Mesothelial cell of epicardium (in vitro differentiated cells): ENCODE measurements at regions not wholly inside any gene's neighbourhood (a gene's known extent, or its start where the extent isn't known, plus 50 kb on each side); places are given as distances from the start of the nearest gene placed in this dataset.

Source experiments
- DNase-seq, 2 experiments: peaks; one replicate each; pipeline ENCODE4 v3.0.0; 2021; ENCODE audit warnings: low spot score in 2 of 2; ENCODE audit not compliant: unreplicated experiment in 2 of 2
- H3K27ac Mint-ChIP-seq: 2 replicates; pipeline ENCODE4 v1.8.0; 2021; ENCODE audit warnings: mixed read lengths
- H3K27me3 Mint-ChIP-seq: 2 replicates; pipeline ENCODE4 v1.8.0; 2021; ENCODE audit warnings: low read depth, mixed read lengths
- H3K36me3 Mint-ChIP-seq: 2 replicates; pipeline ENCODE4 v1.8.0; 2021; ENCODE audit warnings: mixed read lengths
- H3K4me1 Mint-ChIP-seq: 2 replicates; pipeline ENCODE4 v1.8.0; 2021; ENCODE audit warnings: mixed read lengths
- H3K4me3 Mint-ChIP-seq: 2 replicates; pipeline ENCODE4 v1.8.0; 2021; ENCODE audit warnings: mild to moderate bottlenecking, moderate library complexity, mixed read lengths
- H3K9me3 Mint-ChIP-seq: 2 replicates; pipeline ENCODE4 v1.8.0; 2021; ENCODE audit warnings: mixed read lengths
- TF ChIP-seq, protein P1 (sequence below): fragments of 200-600 bp; sonication (generic); IDR thresholded peaks from one replicate; pipeline ENCODE4 v1.5.0; 2021; ENCODE audit warnings: antibody characterized with exemption; ENCODE audit not compliant: unreplicated experiment

DNA sequence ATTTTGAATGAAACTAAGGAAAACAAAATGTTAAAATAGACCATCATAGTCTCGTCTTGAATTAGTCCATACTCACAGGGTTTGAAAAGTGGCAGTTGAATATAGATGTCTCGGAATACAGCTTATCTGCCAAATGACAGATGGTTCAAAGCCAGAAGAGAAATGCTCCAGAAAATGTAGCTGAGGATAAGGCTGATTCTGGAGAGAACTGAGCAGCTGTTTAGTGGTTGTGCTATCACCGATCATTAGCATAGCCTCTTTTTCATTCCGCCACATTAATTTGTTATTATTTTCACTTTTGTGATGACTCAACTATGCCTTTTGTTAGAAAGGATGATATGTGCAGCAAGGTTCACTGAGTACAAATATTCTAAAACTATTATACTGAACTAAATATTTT, 390.2 kb upstream of the MAN1A1 start:
- DNase-seq = no peak
- TF ChIP-seq, protein P1, sequence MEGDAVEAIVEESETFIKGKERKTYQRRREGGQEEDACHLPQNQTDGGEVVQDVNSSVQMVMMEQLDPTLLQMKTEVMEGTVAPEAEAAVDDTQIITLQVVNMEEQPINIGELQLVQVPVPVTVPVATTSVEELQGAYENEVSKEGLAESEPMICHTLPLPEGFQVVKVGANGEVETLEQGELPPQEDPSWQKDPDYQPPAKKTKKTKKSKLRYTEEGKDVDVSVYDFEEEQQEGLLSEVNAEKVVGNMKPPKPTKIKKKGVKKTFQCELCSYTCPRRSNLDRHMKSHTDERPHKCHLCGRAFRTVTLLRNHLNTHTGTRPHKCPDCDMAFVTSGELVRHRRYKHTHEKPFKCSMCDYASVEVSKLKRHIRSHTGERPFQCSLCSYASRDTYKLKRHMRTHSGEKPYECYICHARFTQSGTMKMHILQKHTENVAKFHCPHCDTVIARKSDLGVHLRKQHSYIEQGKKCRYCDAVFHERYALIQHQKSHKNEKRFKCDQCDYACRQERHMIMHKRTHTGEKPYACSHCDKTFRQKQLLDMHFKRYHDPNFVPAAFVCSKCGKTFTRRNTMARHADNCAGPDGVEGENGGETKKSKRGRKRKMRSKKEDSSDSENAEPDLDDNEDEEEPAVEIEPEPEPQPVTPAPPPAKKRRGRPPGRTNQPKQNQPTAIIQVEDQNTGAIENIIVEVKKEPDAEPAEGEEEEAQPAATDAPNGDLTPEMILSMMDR = no peak
- Mint-ChIP-seq H3K4me3 (no peak overlapping the region), H3K4me1 (peaks cover 42% of the 10 kb centered on the region), H3K9me3 (no peaks in the 10 kb centered on the region), H3K27ac (no peak overlapping the region), H3K27me3 (no peaks in the 10 kb centered on the region), H3K36me3 (no peaks in the 10 kb centered on the region)

DNA sequence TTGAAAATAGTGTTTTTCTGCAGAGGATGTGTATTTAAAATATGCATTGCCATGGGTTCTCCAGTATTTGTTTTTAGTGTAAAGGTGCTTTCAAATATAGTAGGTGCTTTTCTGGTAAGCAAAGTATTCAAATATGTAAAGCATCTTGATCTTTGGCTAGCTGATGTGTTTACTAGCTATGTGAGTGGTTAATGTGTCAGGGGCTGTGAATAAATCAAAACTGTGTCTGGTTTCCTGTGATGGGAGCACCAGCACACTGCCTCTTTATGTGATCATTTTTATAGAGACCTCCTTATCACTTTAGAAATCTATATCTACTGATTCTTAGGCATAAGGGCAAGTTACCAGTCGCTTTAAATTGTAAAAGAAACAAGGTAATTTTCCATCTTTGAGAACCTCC, 388.9 kb upstream of the MAN1A1 start:
- H3K4me3 Mint-ChIP-seq = no peak overlapping the region
- no peaks in the 10 kb centered on the region for H3K36me3 Mint-ChIP-seq
- peaks cover 42% of the 10 kb centered on the region for H3K4me1 Mint-ChIP-seq
- H3K27ac Mint-ChIP-seq = no peak overlapping the region
- TF ChIP-seq, protein P1 = no peak
- H3K27me3 Mint-ChIP-seq = no peaks in the 10 kb centered on the region
- H3K9me3 Mint-ChIP-seq = no peaks in the 10 kb centered on the region
- DNase-seq = no peak

DNA sequence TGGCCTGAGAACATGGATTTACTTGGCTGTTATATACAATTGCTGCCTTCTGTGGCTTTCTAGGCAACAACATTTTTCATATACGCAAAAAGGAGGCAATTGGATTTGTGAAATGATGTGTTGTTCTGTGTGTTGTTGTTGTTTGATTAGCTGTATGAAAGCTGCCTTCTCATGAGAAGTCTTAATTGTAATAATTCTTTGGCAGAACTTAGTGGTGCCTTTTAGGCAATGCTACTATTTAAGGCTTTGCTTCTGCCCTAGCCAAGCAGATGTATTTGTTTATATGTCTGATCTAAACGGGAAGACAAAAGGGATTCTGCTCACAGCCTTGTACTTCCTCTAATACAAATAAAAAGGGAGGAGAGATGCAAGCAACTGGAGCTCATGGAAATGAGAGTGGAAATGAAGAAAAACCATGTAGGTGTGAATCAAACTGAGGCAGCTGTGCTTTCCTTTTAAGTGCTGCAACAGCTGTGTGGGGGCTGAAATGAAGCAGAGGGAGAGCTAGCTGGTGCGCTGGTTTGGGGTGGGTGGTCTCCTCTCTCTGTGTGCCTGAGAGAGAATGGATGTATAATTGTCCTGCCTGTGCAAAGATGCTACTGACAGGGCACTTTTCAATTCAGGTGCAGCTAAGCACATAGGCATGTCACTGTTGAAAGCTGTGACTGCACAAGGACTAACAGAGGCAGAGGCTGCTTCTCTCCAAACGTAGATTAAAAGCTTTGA, 386.9 kb upstream of the MAN1A1 start:
- TF ChIP-seq, protein P1 = no peak
- H3K4me3 Mint-ChIP-seq = no peak overlapping the region

DNA sequence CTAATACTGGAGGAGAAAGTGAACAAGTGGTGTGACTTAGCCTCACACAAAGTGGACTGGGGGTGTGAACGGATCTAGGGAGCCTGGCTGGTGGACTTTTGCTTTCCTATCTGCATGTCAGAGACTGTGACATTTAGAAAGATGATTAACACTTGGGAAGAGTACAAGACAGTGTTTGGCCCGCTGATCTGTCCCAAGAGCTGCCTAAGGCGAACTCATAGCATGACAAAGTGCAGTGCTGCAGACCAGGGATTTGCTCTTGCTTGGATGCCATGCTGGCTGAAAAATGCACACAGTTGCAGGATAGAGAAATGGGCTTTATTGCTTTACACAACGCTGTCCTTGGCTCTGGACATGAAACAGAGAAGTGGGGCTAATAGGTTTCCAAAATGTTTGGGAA, 386.0 kb upstream of the MAN1A1 start:
- Mint-ChIP-seq H3K4me3 (no peak overlapping the region), H3K36me3 (no peaks in the 10 kb centered on the region), H3K27ac (no peak overlapping the region), H3K4me1 (peaks cover 32% of the 10 kb centered on the region), H3K27me3 (no peaks in the 10 kb centered on the region), H3K9me3 (no peaks in the 10 kb centered on the region)
- TF ChIP-seq, protein P1 = no peak
- DNase-seq = no peak

More for the DNA sequence above, 386.9 kb upstream of the MAN1A1 start:
- Mint-ChIP-seq H3K9me3 (no peaks in the 10 kb centered on the region), H3K27me3 (no peaks in the 10 kb centered on the region), H3K4me1 (peaks cover 36% of the 10 kb centered on the region), H3K27ac (peak overlapping the region; percentile 10), H3K36me3 (no peaks in the 10 kb centered on the region)
- no peak for DNase-seq

DNA sequence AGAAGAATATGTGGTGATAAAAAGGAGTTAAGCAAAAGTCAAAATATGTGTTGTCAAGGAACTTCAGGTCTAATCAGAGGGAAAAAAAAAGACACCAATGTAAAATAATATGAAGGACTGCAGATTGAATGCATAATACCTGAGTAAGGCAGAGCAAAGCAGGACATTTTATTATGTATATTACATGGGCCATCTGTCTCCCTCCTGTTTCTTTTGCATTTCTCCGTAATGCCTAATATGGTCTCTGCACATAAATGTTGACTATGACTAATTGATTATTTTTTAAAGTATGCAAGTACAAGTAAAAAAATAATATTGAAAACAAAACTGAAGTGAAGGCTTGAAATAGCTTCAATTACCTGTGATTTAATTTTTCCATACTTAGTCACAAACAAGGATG, 384.7 kb upstream of the MAN1A1 start:
- no peak for DNase-seq
- H3K27me3 Mint-ChIP-seq = no peaks in the 10 kb centered on the region
- TF ChIP-seq, protein P1 = no peak
- no peaks in the 10 kb centered on the region for H3K9me3 Mint-ChIP-seq
- H3K4me3 Mint-ChIP-seq = no peak overlapping the region
- peaks cover 31% of the 10 kb centered on the region for H3K4me1 Mint-ChIP-seq
- no peak overlapping the region for H3K27ac Mint-ChIP-seq
- no peaks in the 10 kb centered on the region for H3K36me3 Mint-ChIP-seq
